Fibroblast of peridontal ligament (primary cell): ENCODE measurements at regions not wholly inside any gene's neighbourhood (a gene's known extent, or its start where the extent isn't known, plus 50 kb on each side); places are given as distances from the start of the nearest gene placed in this dataset.
"Not testable (repeated sequence)": the region's sequence is repeated elsewhere in the genome, so short reads cannot be mapped to it uniquely, and the experiment has no call there.

Experiments used
- DNase-seq: peaks from one replicate; pipeline ENCODE4 v3.0.0-alpha.2; 2010; ENCODE audit errors: extremely low read depth

DNA sequence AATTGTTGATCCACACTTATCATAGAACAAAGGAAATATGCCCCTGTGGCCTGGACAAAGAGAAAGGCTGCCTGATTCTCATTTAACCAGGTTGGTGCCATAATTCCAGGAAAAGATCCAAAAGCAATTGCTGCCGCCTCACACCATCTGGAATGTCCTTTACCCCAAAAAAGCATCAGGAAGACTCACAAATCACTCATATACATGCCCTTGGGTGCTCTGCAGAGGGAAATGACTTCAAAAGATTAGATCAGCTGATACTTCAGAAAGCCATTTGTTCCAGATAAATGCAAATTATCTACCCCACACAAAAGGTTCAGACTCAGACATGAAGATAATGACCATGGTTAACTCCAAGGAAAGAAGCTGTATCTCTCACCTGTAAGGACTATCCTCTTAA is 285.8 kb downstream of the C1D start:
- DNase-seq = no peak

DNA sequence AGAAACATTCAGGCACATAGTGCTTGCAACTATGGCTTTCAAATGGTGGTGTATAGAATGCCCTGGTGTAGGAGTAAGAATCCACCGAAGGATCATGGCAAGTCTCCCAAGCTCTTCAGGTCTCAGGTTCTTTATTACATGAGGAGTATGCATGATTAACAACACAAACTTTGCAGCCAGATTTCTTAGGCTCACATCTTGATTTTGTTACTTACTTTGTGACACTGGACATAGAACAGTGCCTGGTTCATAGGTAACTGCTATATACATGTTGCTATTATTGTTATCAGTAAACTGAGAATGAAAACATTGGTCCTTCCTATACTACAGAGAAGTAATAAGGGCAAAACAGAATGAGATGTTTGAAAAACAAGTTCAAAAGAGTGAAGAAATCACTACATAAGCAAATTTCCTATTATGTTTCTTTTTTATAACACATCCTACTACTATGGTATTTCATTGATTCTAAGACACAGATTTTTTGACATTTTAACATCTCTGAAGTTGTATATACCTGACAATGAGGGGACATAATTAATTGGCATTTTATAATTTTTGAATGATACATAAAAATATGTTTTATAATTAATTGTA is 284.9 kb downstream of the C1D start:
- DNase-seq = no peak

DNA sequence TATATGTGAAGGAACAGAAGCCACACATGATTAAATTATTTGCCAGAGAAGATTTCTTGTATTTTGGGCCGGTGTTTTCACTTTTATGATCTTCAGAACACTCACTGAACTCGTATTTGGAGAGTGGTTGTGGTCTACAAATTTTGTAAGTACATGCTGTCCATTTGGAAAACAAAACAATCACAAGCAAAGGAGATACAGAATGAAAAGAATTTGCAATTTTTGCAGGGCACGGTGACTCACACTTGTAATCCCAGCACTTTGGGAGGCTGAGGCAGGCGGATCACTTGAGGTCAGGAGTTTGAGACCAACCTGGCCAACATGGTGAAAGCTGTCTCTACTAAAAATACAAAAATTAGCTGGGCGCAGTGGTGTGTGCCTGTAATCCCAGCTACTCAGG is 282.0 kb downstream of the C1D start:
- DNase-seq = not testable (repeated sequence)

DNA sequence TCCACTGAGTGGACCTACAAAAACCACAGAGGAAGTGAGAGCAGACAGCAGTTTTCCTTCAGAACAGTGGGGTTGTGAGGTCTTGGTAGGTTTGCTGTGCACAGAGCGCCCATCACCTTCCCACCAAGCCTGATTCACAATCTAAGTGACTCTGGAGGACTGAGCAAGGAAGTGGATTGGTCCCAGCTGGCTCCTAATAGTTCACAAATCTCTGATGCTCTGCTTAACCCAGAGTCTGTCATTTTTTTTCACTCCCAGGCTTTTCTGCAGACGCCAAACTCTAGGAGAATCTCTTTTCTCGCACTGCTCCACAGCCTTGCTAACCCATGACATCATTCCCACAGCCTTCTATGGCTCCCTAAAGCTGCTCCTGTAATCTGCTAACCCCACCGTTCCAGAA is 280.4 kb downstream of the C1D start:
- DNase-seq = no peak

DNA sequence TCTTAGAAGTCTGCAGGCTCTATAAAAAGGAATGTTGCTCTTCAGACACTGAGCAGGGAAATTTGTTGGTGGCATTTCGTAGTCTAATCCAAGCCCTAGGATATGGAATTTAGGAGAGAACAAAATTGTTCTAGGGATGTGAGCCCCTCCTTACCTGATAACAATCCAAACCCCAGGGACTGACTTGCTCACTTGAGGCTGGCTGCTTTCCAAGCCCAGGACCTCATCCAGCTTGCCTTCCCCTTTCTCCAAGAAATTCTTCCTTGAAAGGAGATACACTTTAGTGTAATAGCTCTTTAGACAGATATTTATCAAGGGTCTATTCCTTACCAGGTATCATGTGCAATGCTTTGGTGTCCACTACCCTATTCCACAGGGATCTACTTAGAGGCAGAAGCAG is 279.8 kb downstream of the C1D start:
- DNase-seq = no peak

GRCh38 chr2:67790622-67791021 is 272.2 kb downstream of the C1D start:
- DNase-seq = no peak

GRCh38 chr2:67792191-67792590 is 270.6 kb downstream of the C1D start:
- DNase-seq = no peak

- no peak for DNase-seq
These were observed 270.1 kb downstream of the C1D start for GRCh38 chr2:67792681-67793091.

DNA sequence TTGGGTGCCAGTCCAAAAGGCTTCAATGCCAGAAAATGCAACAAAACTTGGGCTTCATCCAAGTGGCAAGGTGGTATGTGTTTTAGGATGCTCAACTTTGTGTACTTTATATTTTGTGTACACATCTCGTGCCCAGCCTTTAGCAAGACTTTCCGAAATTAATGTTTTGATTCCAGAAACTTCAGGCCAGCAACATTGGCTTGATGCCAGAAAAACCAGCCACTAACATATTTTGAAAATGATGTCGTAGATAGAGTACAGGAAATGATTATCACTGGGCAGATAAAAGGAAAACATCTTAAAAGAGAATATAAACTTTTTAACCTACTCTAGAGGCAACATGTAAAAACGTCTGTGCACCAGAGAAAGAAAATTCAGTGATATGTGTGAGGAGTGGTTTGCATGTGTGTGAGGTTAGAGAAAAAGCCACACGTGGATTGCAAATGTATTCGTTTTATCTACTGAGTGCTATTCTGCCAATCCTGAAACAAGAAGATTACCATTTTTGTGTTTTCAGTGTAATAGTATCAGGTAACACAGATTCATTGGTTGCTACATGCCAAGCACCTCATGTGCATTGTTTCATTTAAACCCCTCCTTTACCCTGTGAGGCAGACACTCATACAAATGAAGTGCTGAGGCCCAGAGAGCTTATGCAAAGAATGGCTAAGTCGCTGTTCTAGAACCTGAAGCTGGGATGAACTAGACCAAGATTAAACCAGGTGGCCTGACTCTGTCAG is 264.8 kb downstream of the C1D start:
- DNase-seq = peak; percentile 20

DNA sequence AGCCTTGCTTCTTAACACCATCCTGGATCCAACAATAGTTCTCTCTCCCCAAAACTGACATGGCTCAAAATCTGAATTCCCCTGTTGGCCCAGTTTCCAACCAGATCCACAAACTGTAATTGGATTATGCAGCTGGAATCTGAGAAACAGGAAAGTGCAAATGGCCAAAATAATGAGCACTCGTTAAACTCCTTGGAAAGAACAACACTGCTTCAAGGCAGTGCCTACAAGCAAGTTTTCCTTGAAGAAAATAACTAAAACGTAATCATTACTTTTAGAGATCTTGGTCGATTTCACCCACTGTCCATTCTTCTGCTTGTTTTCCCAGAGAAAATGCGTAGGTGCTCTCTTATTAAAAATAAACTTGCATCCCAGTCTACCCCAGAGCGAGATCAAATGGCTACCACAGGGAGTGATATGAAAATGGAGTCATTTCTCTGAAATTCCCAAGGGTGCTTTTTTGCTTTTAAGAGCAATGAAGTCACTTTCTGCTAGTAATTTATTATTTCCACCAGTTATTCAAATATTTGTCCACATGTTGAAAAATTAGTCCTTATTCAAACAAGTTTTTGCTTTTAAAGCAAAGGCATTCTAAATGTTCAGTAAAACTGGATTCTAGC is 264.2 kb downstream of the C1D start:
- no peak for DNase-seq

GRCh38 chr2:67799886-67800285 is 262.9 kb downstream of the C1D start:
- no peak for DNase-seq

DNA sequence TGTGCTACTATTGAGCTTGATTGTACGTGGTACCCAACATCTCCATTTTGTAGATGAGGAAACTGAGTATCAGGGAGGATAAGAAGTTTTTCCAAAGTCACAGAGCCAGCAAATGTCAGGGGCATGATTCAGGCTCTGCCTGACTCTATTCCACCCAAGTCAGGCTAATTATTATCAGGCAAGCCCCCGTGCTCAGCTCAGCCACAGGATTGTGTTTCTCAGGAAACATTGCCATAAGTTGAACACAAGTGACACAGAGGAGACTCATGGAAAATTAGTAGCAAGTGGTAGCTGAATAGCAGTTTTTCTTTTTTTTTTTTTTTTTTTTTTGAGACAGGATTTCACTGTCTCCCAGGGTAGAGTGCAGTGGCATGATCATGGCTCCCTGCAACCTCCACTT is 260.5 kb downstream of the C1D start:
- no peak for DNase-seq

DNA sequence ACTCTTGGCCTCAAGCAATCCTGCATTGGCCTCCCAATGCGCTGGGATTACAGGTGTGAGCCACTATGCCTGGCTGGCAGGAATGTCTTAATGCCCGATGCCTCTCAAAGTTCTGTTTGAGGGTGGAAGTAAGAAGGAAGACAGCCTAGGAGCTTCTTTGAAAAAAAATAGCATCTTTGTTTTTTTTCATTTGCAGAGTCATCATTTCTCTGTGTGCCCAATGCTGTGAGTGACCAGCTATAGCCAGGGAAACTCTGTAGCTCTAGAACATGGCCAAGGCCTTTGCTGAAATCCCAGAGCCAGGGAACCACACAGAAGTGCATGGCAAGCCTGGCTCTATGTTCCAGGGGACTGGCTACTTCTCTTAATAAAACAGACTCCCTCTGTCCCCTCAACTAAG is 260.0 kb downstream of the C1D start:
- DNase-seq = no peak

DNA sequence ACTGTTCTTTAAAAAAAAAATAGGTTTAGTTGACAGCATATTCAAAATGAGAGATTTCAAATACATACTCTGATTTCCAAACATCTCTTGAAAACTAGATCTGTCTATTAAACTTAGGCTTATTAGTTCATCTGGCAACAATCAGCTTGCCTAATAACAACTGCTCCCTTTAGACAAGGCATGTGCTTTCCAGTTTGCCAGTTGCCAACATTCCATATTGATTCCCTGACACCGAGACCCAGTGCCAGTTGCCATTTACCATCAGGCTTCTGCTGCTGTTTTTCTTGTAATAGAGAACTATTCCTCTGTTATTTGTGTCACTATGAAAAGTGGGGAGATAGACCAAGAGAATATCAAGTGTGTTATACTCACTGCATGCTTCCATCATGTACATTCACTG is 256.0 kb downstream of the C1D start:
- DNase-seq = no peak

GRCh38 chr2:67808112-67808511 is 254.7 kb downstream of the C1D start:
- no peak for DNase-seq

- no peak for DNase-seq
These were observed 250.1 kb downstream of the C1D start for GRCh38 chr2:67812682-67813081.

GRCh38 chr2:67823726-67824125 is 239.1 kb downstream of the C1D start:
- DNase-seq = no peak

- no peak for DNase-seq
These were observed 238.6 kb downstream of the C1D start for GRCh38 chr2:67824186-67824585.

GRCh38 chr2:67825476-67825875 is 237.3 kb downstream of the C1D start:
- no peak for DNase-seq

GRCh38 chr2:67828066-67828465 is 234.7 kb downstream of the C1D start:
- DNase-seq = no peak

DNA sequence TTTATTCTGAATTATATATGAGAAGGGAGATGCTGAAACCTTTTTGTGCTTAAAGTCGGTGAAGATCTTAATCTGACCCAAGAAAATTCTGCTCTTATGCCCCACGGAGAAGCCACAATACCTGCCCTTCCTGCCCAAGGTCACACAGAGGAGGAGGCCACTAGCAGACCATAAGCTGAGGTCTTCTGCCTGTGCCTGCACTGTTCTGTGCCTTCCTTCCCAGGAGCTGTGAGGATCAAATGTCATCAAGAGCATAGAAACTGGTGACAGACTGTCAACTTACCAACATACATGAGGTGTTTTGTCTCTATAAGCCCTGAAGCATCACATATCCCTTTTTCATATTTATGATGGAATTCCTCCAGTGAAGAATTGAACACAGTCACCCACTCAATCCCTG is 233.3 kb downstream of the C1D start:
- no peak for DNase-seq

GRCh38 chr2:67833632-67834031 is 229.2 kb downstream of the C1D start:
- DNase-seq = no peak

DNA sequence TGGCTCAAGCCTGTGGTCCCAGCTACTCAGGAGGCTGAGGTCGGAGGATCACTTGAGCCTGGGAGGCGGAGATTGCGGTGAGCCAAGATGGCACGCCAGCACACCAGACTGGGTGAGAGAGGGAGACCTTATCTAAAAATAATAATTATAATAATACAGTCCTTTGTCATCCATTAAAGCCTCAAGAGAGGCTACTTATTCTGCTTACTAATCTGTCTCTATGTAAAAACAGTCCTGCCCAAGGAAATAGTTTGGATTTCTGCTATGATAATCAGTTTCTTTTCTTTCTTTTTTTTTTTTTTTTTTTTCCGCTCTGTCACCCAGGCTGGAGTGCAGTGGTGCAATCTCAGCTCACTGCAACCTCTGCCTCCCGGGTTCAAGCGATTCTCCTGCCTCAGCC is 228.3 kb downstream of the C1D start:
- no peak for DNase-seq
